ENCODE measurements at regions not wholly inside any gene's neighbourhood (a gene's known extent, or its start where the extent isn't known, plus 50 kb on each side); places are given as distances from the start of the nearest gene placed in this dataset.

DNA sequence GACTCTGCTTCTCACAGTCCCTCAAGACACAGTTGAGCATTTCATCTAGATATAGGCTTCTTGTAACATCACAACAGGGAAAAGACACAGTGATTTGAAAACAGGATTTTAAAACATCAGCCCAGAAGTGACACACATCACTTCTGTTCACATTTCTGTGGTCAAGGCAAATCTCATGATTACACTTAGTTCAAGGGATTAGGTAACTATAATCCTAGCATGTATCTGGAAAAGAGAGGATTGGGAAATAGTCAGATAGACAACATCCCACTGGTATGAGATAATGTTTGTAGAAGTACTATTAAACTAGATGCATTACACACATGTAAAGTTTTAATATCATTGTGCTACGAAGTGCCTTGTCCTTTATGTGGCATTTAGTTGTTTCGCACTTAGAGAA lies 252.6 kb upstream of the PRKD1 start:
- no peak for TF ChIP-seq CTCF (IDR thresholded peaks at IDR 0.05; ENCODE audit: extremely low read depth, missing control alignments)
- no peak for DNase-seq (ENCODE audit: low spot score)

GRCh38 chr14:30185832-30186231 lies 258.2 kb upstream of the PRKD1 start:
- TF ChIP-seq CTCF (IDR thresholded peaks at IDR 0.05; ENCODE audit: extremely low read depth, missing control alignments), result no peak
- DNase-seq (ENCODE audit: low spot score), result no peak

- TF ChIP-seq CTCF (IDR thresholded peaks at IDR 0.05; ENCODE audit: extremely low read depth, missing control alignments), result no peak
- no peak for DNase-seq (ENCODE audit: low spot score)
Measured at GRCh38 chr14:30191639-30192279, 264.1 kb upstream of the PRKD1 start.

GRCh38 chr14:30193101-30193500 lies 265.5 kb upstream of the PRKD1 start:
- TF ChIP-seq CTCF (IDR thresholded peaks at IDR 0.05; ENCODE audit: extremely low read depth, missing control alignments), result no peak

DNA sequence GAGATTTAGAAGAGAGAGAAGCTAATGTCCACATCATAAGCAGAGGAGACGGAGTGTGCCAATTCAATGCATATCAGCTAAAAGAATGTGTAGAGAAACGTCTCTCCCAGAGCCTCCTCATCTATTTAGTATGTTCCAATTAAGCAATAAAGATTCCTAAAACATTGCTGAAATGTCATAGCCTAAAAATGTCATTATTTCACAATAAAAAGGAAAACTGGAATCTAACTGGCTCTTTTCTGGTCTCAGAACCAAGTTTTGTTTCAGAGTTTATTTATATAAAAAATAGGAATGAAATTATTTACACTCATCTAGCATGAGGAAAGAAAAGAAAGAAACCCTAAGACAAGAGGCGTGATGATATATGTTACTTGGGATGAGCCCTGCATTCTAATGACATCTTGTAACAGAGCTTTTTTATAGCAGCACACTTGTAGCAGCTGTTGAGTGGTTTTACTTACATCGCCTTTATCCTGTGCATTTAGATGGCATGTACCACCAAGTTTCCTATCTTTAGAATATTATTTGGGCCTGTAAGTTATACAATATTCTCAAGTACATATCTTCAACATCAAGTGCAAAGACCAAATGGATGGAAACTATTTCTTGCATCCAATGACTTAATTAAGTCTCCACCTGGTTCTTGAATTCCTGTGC lies 266.3 kb upstream of the PRKD1 start:
- no peak for TF ChIP-seq CTCF (IDR thresholded peaks at IDR 0.05; ENCODE audit: extremely low read depth, missing control alignments)
- DNase-seq (ENCODE audit: low spot score), result no peak

More at GRCh38 chr14:30193101-30193500, 265.5 kb upstream of the PRKD1 start:
- no peak for DNase-seq (ENCODE audit: low spot score)

DNA sequence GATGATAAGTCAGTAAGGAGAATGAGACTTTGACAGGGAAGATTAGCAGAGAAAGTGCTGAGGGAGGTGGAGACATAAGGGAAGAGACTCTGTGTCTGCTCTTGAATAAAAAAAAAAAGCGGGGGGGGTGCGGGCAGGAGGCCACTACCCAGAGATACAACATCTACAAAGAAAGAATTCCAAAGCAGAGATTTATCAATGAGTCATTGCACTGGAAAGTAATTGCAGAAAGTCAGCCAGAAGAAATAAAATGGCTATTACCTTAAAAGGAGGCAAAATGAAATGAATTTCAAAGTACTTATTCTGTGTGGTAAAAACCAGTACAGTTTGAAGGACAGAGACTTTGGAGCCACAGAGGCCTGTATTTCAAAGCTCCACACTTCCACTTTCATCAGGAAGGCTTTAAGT lies 267.1 kb upstream of the PRKD1 start:
- DNase-seq (ENCODE audit: low spot score), result no peak
- TF ChIP-seq CTCF (IDR thresholded peaks at IDR 0.05; ENCODE audit: extremely low read depth, missing control alignments), result no peak

GRCh38 chr14:30195941-30196340 lies 268.3 kb upstream of the PRKD1 start:
- no peak for TF ChIP-seq CTCF (IDR thresholded peaks at IDR 0.05; ENCODE audit: extremely low read depth, missing control alignments)
- DNase-seq (ENCODE audit: low spot score), result no peak
